Right ventricle myocardium inferior (tissue), 1 donor: ENCODE measurements at regions not wholly inside any gene's neighbourhood (a gene's known extent, or its start where the extent isn't known, plus 50 kb on each side); places are given as distances from the start of the nearest gene placed in this dataset.

Experiments
- ATAC-seq: fragments of 200-7000 bp; cut with Tn5 transposase; one replicate; pipeline ENCODE4 v1.9.1; 2020; ENCODE audit warnings: mild to moderate bottlenecking, moderate library complexity
- DNase-seq: peaks from one replicate; pipeline ENCODE4 v3.0.0; 2021; ENCODE audit errors: missing footprints
- intact Hi-C: fragments of 100-400 bp; cut with DNase I; formaldehyde crosslinking; loops from one replicate; pipeline ENCODE4 v1.11.0; 2022
- donor health status: DM: no; HTN: yes; CAD: no; lungs with severe emphysema.

- no peak for ATAC-seq
- intact Hi-C loops = no loop called here
- no peak for DNase-seq
These were observed 125.3 kb downstream of the SLC4A3 start for GRCh38 chr2:219752726-219753125.

GRCh38 chr2:219758907-219759680 is 131.7 kb downstream of the SLC4A3 start:
- DNase-seq = no peak
- no peak for ATAC-seq
- intact Hi-C loops = no loop called here

GRCh38 chr2:219759801-219760200 is 132.4 kb downstream of the SLC4A3 start:
- peak; percentile 52 for ATAC-seq
- DNase-seq = no peak
- intact Hi-C loops = no loop called here

GRCh38 chr2:219765231-219765911 is 137.9 kb downstream of the SLC4A3 start:
- intact Hi-C loops = no loop called here
- no peak for ATAC-seq

GRCh38 chr2:219766658-219767057 is 139.2 kb downstream of the SLC4A3 start:
- ATAC-seq (peak; percentile 88), DNase-seq (peak; percentile 69)
- intact Hi-C loops = no loop called here

More at GRCh38 chr2:219765231-219765911, 137.9 kb downstream of the SLC4A3 start:
- DNase-seq = no peak

- ATAC-seq (peak; percentile 89), DNase-seq (peak; percentile 77)
- intact Hi-C loops = no loop called here
These were observed 141.9 kb downstream of the SLC4A3 start for GRCh38 chr2:219769090-219769910.

- DNase-seq = no peak
- intact Hi-C loops = no loop called here
- ATAC-seq = no peak
These were observed 144.7 kb downstream of the SLC4A3 start for GRCh38 chr2:219772103-219772635.

GRCh38 chr2:219772697-219773096 is 145.3 kb downstream of the SLC4A3 start:
- DNase-seq (no peak), ATAC-seq (no peak)
- intact Hi-C loops = no loop called here

GRCh38 chr2:219775506-219775905 is 148.1 kb downstream of the SLC4A3 start:
- DNase-seq (no peak), ATAC-seq (no peak)
- intact Hi-C loops = no loop called here

GRCh38 chr2:219777388-219777787 is 150.0 kb downstream of the SLC4A3 start:
- intact Hi-C loops = no loop called here
- DNase-seq (no peak), ATAC-seq (no peak)

- DNase-seq = no peak
- intact Hi-C loops = no loop called here
- ATAC-seq = no peak
These were observed 150.8 kb downstream of the SLC4A3 start for GRCh38 chr2:219778189-219778588.

GRCh38 chr2:219782737-219783348 is 155.4 kb downstream of the SLC4A3 start:
- ATAC-seq (no peak), DNase-seq (no peak)
- intact Hi-C loops = no loop called here

GRCh38 chr2:219783359-219783975 is 156.0 kb downstream of the SLC4A3 start:
- no peak for ATAC-seq
- intact Hi-C loops = no loop called here
- no peak for DNase-seq

- intact Hi-C loops = no loop called here
- DNase-seq (no peak), ATAC-seq (no peak)
These were observed 156.7 kb downstream of the SLC4A3 start for GRCh38 chr2:219784178-219784577.

GRCh38 chr2:219789476-219789875 is 162.0 kb downstream of the SLC4A3 start:
- no peak for DNase-seq
- ATAC-seq = no peak
- intact Hi-C loops = no loop called here

- intact Hi-C loops = no loop called here
- ATAC-seq (no peak), DNase-seq (no peak)
These were observed 165.0 kb downstream of the SLC4A3 start for GRCh38 chr2:219792446-219792845.

- intact Hi-C loops = no loop called here
- no peak for ATAC-seq
- DNase-seq = no peak
These were observed 171.0 kb downstream of the SLC4A3 start for GRCh38 chr2:219798430-219798829.

GRCh38 chr2:219803294-219803693 is 175.9 kb downstream of the SLC4A3 start:
- DNase-seq (no peak), ATAC-seq (no peak)
- intact Hi-C loops = no loop called here
